CD14-positive monocyte (primary cell): ENCODE measurements at regions not wholly inside any gene's neighbourhood (a gene's known extent, or its start where the extent isn't known, plus 50 kb on each side); places are given as distances from the start of the nearest gene placed in this dataset.

Experiments used
- DNase-seq, 3 donors: peaks; one replicate each; pipeline ENCODE4 v3.0.0-alpha.2; 2011 to 2022
- H2AFZ ChIP-seq: 2 replicates; pipeline ENCODE4 v1.6.0; 2012; ENCODE audit warnings: mild to moderate bottlenecking, low read depth, low read length, inconsistent platforms; ENCODE audit not compliant: insufficient read depth, poor library complexity, severe bottlenecking
- H3K27ac ChIP-seq, 2 donors: 1 replicate in 1 of 2; 2 replicates in 1 of 2; pipeline ENCODE4 v1.5.1; 2012 to 2013; ENCODE audit warnings: low read length in 2 of 2, control low read depth in 1 of 2, inconsistent platforms in 1 of 2, low read depth in 1 of 2, mild to moderate bottlenecking in 1 of 2
- H3K27me3 ChIP-seq, 2 donors: one replicate each; pipeline versions ENCODE4 v1.6.0 to v1.6.1; 2011 to 2013; ENCODE audit warnings: low read length in 2 of 2; ENCODE audit not compliant: control insufficient read depth in 2 of 2, insufficient read depth in 2 of 2
- H3K36me3 ChIP-seq, 2 donors: replicated peaks in 1 of 2; 1 replicate in 1 of 2; 2 replicates in 1 of 2; pipeline versions ENCODE4 v1.5.1 to v1.6.1; 2012 to 2013; ENCODE audit warnings: low read length in 2 of 2, control low read depth in 1 of 2, inconsistent platforms in 1 of 2, mild to moderate bottlenecking in 1 of 2; ENCODE audit not compliant: insufficient read depth in 2 of 2, control insufficient read depth in 1 of 2
- H3K4me1 ChIP-seq, 2 donors: 1 replicate in 1 of 2; 2 replicates in 1 of 2; pipeline versions ENCODE4 v1.5.1 to v1.6.1; 2012 to 2013; ENCODE audit warnings: low read length in 2 of 2, control low read depth in 1 of 2, inconsistent platforms in 1 of 2, mild to moderate bottlenecking in 1 of 2, moderate library complexity in 1 of 2; ENCODE audit not compliant: insufficient read depth in 2 of 2, control insufficient read depth in 1 of 2
- H3K4me2 ChIP-seq: replicated peaks from 2 replicates; pipeline ENCODE3; 2012; ENCODE audit warnings: low read length, moderate library complexity, mild to moderate bottlenecking; ENCODE audit not compliant: poor library complexity, severe bottlenecking; ENCODE audit errors: extremely low read depth
- H3K4me3 ChIP-seq, 3 experiments: fragments of 200-600 bp in 1 of 3; sonication (generic) in 1 of 3; replicated peaks in 1 of 3; 1 replicate in 2 of 3; 2 replicates in 1 of 3; pipeline ENCODE4 v1.5.1; 2011 to 2013; ENCODE audit warnings: low read length in 3 of 3, mild to moderate bottlenecking in 3 of 3, control low read depth in 2 of 3, low read depth in 2 of 3, inconsistent platforms in 1 of 3, moderate library complexity in 1 of 3
- H3K79me2 ChIP-seq: 2 replicates; pipeline ENCODE4 v1.6.0; 2012; ENCODE audit warnings: mild to moderate bottlenecking, control low read depth, inconsistent platforms, low read length, moderate library complexity; ENCODE audit not compliant: insufficient read depth
- H3K9ac ChIP-seq: 2 replicates; pipeline ENCODE4 v1.6.0; 2017; ENCODE audit warnings: low read length, mild to moderate bottlenecking; ENCODE audit not compliant: insufficient read depth, poor library complexity, severe bottlenecking
- H3K9me3 ChIP-seq, 2 donors: replicated peaks in 1 of 2; 1 replicate in 1 of 2; 2 replicates in 1 of 2; pipeline versions ENCODE4 v1.5.1 to v1.6.1; 2012 to 2013; ENCODE audit warnings: low read length in 2 of 2, control low read depth in 1 of 2; ENCODE audit not compliant: control insufficient read depth in 1 of 2, insufficient read depth in 1 of 2
- H4K20me1 ChIP-seq: 2 replicates; pipeline ENCODE4 v1.6.0; 2012; ENCODE audit warnings: mild to moderate bottlenecking, low read length, control low read depth, moderate library complexity; ENCODE audit not compliant: insufficient read depth
- H3K27ac Mint-ChIP-seq, 7 donors: one replicate each; pipeline ENCODE4 v1.8.0; 2020; ENCODE audit warnings: mild to moderate bottlenecking in 7 of 7, mixed read lengths in 7 of 7, moderate library complexity in 6 of 7, inconsistent platforms in 2 of 7
- H3K27me3 Mint-ChIP-seq, 3 donors: one replicate each; pipeline ENCODE4 v1.8.0; 2021 to 2022; ENCODE audit warnings: low read depth in 3 of 3, mild to moderate bottlenecking in 3 of 3, mixed read lengths in 3 of 3, moderate library complexity in 3 of 3, inconsistent platforms in 1 of 3
- H3K36me3 Mint-ChIP-seq, 2 donors: one replicate each; pipeline ENCODE4 v1.8.0; 2020; ENCODE audit warnings: mixed read lengths in 2 of 2, inconsistent platforms in 1 of 2, mild to moderate bottlenecking in 1 of 2
- H3K4me1 Mint-ChIP-seq: one replicate; pipeline ENCODE4 v1.8.0; 2020; ENCODE audit warnings: mild to moderate bottlenecking, mixed read lengths
- H3K4me3 Mint-ChIP-seq, 2 donors: one replicate each; pipeline ENCODE4 v1.8.0; 2020; ENCODE audit warnings: mild to moderate bottlenecking in 2 of 2, mixed read lengths in 2 of 2, moderate library complexity in 1 of 2
- H3K9me3 Mint-ChIP-seq, 7 donors: one replicate each; pipeline ENCODE4 v1.8.0; 2020 to 2022; ENCODE audit warnings: mixed read lengths in 7 of 7, mild to moderate bottlenecking in 6 of 7, moderate library complexity in 6 of 7, inconsistent platforms in 2 of 7
- CTCF ChIP-seq: fragments of 200-600 bp; IDR thresholded peaks from one replicate; pipeline ENCODE4 v1.8.0; 2022; ENCODE audit warnings: antibody characterized with exemption, mild to moderate bottlenecking
- WGBS: methylation state at CpG from one replicate; pipeline ENCODE4 v1.1.5; 2013; ENCODE audit warnings: missing lambda C conversion rate; ENCODE audit not compliant: insufficient coverage; 5-methylcytosine and 5-hydroxymethylcytosine counted together
- intact Hi-C, 2 donors: fragments of 100-400 bp; cut with micrococcal nuclease; formaldehyde crosslinking; loops; one replicate each; pipeline versions ENCODE4 v1.15.0 to v1.15.1; 2023

DNA sequence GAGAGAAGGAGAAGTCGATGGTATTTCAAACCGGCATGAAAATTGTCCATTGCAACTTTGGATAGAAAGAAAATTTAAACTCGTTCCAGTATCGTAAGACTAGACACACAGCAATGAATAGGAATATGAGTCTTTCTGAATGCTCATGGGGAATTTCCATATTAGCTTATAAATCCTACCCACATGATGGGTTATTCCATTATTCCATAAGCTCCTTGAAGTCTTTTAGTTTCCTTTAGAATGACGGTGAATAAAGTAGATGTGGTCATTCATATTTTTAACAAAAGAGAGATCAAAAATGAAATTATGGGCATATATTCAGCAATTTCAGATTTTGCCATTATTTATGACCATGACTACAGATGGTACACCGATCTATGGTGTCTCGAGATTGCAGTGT lies 163.4 kb upstream of the HMGA2 start:
- no peak overlapping the region for H3K4me3 ChIP-seq
- Mint-ChIP-seq H3K36me3 (no peaks in the 10 kb centered on the region), H3K27ac (no peak overlapping the region), H3K27me3 (peaks cover 3 to 11% (median 10%) of the 10 kb centered on the region in 3 donors), H3K4me3 (no peak overlapping the region), H3K9me3 (peaks cover 0 to 6% (median 2%) of the 10 kb centered on the region in 7 donors), H3K4me1 (peaks cover 7% of the 10 kb centered on the region)
- no peak overlapping the region for H3K27ac ChIP-seq
- H3K36me3 ChIP-seq, result no peaks in the 10 kb centered on the region
- H3K9ac ChIP-seq, result no peak overlapping the region
- H4K20me1 ChIP-seq, result no peaks in the 10 kb centered on the region
- H3K79me2 ChIP-seq, result no peaks in the 10 kb centered on the region
- intact Hi-C loops, result no loop called here
- peaks cover 0 to 10% of the 10 kb centered on the region in 2 donors for H3K4me1 ChIP-seq
- TF ChIP-seq CTCF, result no peak
- no peak for DNase-seq
- no peaks in the 10 kb centered on the region for H3K9me3 ChIP-seq
- no peak overlapping the region for H3K4me2 ChIP-seq
- H3K27me3 ChIP-seq, result peaks cover 0 to 2% of the 10 kb centered on the region in 2 donors
- WGBS, result no CpG with 5 or more reads among the region's 7 CpGs
- H2AFZ ChIP-seq, result no peak overlapping the region

GRCh38 chr12:65662590-65662989 lies 161.7 kb upstream of the HMGA2 start:
- no peaks in the 10 kb centered on the region for H3K4me1 ChIP-seq
- H3K79me2 ChIP-seq, result no peaks in the 10 kb centered on the region
- no peak overlapping the region for H3K4me3 Mint-ChIP-seq
- H2AFZ ChIP-seq, result no peak overlapping the region
- no peaks in the 10 kb centered on the region for H3K36me3 Mint-ChIP-seq
- peaks cover 3% of the 10 kb centered on the region for H3K4me1 Mint-ChIP-seq
- H3K4me3 ChIP-seq, result no peak overlapping the region
- no peak overlapping the region for H3K4me2 ChIP-seq
- no peak overlapping the region for H3K9ac ChIP-seq
- no CpG with 5 or more reads among the region's 2 CpGs for WGBS
- peaks cover 0 to 2% of the 10 kb centered on the region in 2 donors for H3K27me3 ChIP-seq
- intact Hi-C loops, result no loop called here
- peaks cover 0 to 6% (median 2%) of the 10 kb centered on the region in 7 donors for H3K9me3 Mint-ChIP-seq
- H3K9me3 ChIP-seq, result no peaks in the 10 kb centered on the region
- H3K27me3 Mint-ChIP-seq, result peaks cover 3 to 11% (median 8%) of the 10 kb centered on the region in 3 donors
- no peak for TF ChIP-seq CTCF
- DNase-seq, result no peak
- no peaks in the 10 kb centered on the region for H3K36me3 ChIP-seq
- no peak overlapping the region for H3K27ac ChIP-seq
- no peaks in the 10 kb centered on the region for H4K20me1 ChIP-seq
- H3K27ac Mint-ChIP-seq, result no peak overlapping the region
